GM23338 (cell line): ENCODE measurements at regions not wholly inside any gene's neighbourhood (a gene's known extent, or its start where the extent isn't known, plus 50 kb on each side); places are given as distances from the start of the nearest gene placed in this dataset.

Source experiments
- ATAC-seq: fragments of 200-7000 bp; cut with Tn5 transposase; 3 replicates; pipeline ENCODE4 v1.9.1; 2020
- DNase-seq: peaks from one replicate; pipeline ENCODE4 v3.0.0-alpha.2; 2015; ENCODE audit warnings: low spot score
- H2AFZ ChIP-seq: fragments of 200-600 bp; sonication (generic); 2 replicates; pipeline ENCODE4 v1.8.0; 2016; ENCODE audit warnings: antibody characterized with exemption, mild to moderate bottlenecking, moderate library complexity
- H3F3A ChIP-seq: fragments of 200-600 bp; sonication (generic); replicated peaks from 2 replicates; pipeline ENCODE4 v1.8.0; 2017; ENCODE audit warnings: antibody characterized with exemption, mixed run types, low read depth
- H3K27ac ChIP-seq: fragments of 200-600 bp; sonication (generic); 2 replicates; pipeline ENCODE4 v1.6.1; 2016; ENCODE audit warnings: low read depth
- H3K27me3 ChIP-seq: fragments of 200-600 bp; sonication (generic); 2 replicates; pipeline ENCODE4 v1.8.0; 2016; ENCODE audit warnings: mild to moderate bottlenecking, mixed run types, moderate library complexity; ENCODE audit not compliant: insufficient read depth
- H3K36me3 ChIP-seq: fragments of 200-600 bp; sonication (generic); 2 replicates; pipeline ENCODE4 v1.8.0; 2016; ENCODE audit warnings: mild to moderate bottlenecking; ENCODE audit not compliant: insufficient read depth
- H3K4me1 ChIP-seq: fragments of 200-600 bp; sonication (generic); 2 replicates; pipeline ENCODE4 v1.8.0; 2016; ENCODE audit warnings: mild to moderate bottlenecking, moderate library complexity; ENCODE audit not compliant: insufficient read depth
- H3K4me2 ChIP-seq: fragments of 200-600 bp; sonication (generic); 2 replicates; pipeline ENCODE4 v1.7.1; 2017; ENCODE audit warnings: mixed run types
- H3K4me3 ChIP-seq: fragments of 200-600 bp; sonication (generic); 2 replicates; pipeline ENCODE4 v1.6.1; 2016; ENCODE audit warnings: mixed run types
- H3K79me2 ChIP-seq: fragments of 200-600 bp; sonication (generic); replicated peaks from 2 replicates; pipeline ENCODE4 v1.8.0; 2017; ENCODE audit warnings: mild to moderate bottlenecking; ENCODE audit not compliant: insufficient read depth
- H3K9me2 ChIP-seq: fragments of 200-600 bp; sonication (generic); 2 replicates; pipeline ENCODE4 v1.8.0; 2017; ENCODE audit not compliant: insufficient read depth
- H4K20me1 ChIP-seq: fragments of 200-600 bp; sonication (generic); replicated peaks from 2 replicates; pipeline ENCODE4 v1.8.0; 2017; ENCODE audit warnings: mild to moderate bottlenecking; ENCODE audit not compliant: insufficient read depth
- H3K27ac Mint-ChIP-seq: 2 replicates; pipeline ENCODE4 v1.8.0; 2020; ENCODE audit warnings: inconsistent platforms, mild to moderate bottlenecking, moderate library complexity, mixed read lengths
- H3K27me3 Mint-ChIP-seq: 3 replicates; pipeline ENCODE4 v1.8.0; 2022; ENCODE audit warnings: low read depth, mild to moderate bottlenecking, moderate library complexity, mixed read lengths, inconsistent platforms; ENCODE audit not compliant: insufficient read depth, poor library complexity
- H3K36me3 Mint-ChIP-seq: 3 replicates; pipeline ENCODE4 v1.8.0; 2021; ENCODE audit warnings: low read depth, mild to moderate bottlenecking, inconsistent platforms, moderate library complexity, mixed read lengths
- H3K4me1 Mint-ChIP-seq: 3 replicates; pipeline ENCODE4 v1.8.0; 2020; ENCODE audit warnings: mild to moderate bottlenecking, inconsistent platforms, mixed read lengths
- H3K4me3 Mint-ChIP-seq: 3 replicates; pipeline ENCODE4 v1.8.0; 2021; ENCODE audit warnings: moderate library complexity, mild to moderate bottlenecking, inconsistent platforms, mixed read lengths
- H3K9me3 Mint-ChIP-seq: 3 replicates; pipeline ENCODE4 v1.8.0; 2020; ENCODE audit warnings: moderate library complexity, mild to moderate bottlenecking, inconsistent platforms, mixed read lengths
- CTCF ChIP-seq, 2 experiments: fragments of 200-600 bp in 1 of 2; sonication (generic) in 1 of 2; conservative IDR thresholded peaks; 2 replicates each; pipeline versions ENCODE4 v1.5.1 to v1.6.1; 2016 to 2017; ENCODE audit warnings: antibody characterized with exemption in 2 of 2, low read depth in 2 of 2, mild to moderate bottlenecking in 2 of 2, moderate library complexity in 1 of 2
- EZH2 ChIP-seq: fragments of 200-600 bp; sonication (generic); IDR thresholded peaks from one replicate; pipeline ENCODE4 v1.8.0; 2017; ENCODE audit warnings: antibody characterized with exemption, mild to moderate bottlenecking, low read depth; ENCODE audit not compliant: unreplicated experiment
- EZH2phosphoT487 ChIP-seq: fragments of 200-600 bp; sonication (generic); IDR thresholded peaks from one replicate; pipeline ENCODE4 v1.8.1; 2018; ENCODE audit warnings: antibody characterized with exemption; ENCODE audit not compliant: unreplicated experiment
- JUNB ChIP-seq: IDR thresholded peaks from one replicate; pipeline ENCODE4 v1.6.1; 2016; ENCODE audit warnings: antibody characterized with exemption; ENCODE audit not compliant: unreplicated experiment
- NANOG ChIP-seq: IDR thresholded peaks from 2 replicates; pipeline ENCODE4 v1.6.1; 2016; ENCODE audit warnings: antibody characterized with exemption, borderline replicate concordance
- POLR2AphosphoS5 ChIP-seq: IDR thresholded peaks from 2 replicates; pipeline ENCODE4 v1.6.1; 2016; ENCODE audit warnings: antibody characterized with exemption, low read depth
- REST ChIP-seq: IDR thresholded peaks from one replicate; pipeline ENCODE4 v1.6.1; 2018; ENCODE audit warnings: antibody characterized with exemption; ENCODE audit not compliant: unreplicated experiment
- STAT1 ChIP-seq: IDR thresholded peaks from one replicate; pipeline ENCODE4 v1.6.1; 2016; ENCODE audit warnings: antibody characterized with exemption; ENCODE audit not compliant: unreplicated experiment
- ZNF114 ChIP-seq: fragments of 250-450 bp; sonication (Bioruptor Pico); IDR thresholded peaks from 2 replicates; pipeline ENCODE4 v1.5.0; 2020; ENCODE audit warnings: mild to moderate bottlenecking, moderate library complexity
- ZNF462 ChIP-seq: fragments of 250-450 bp; sonication (Bioruptor Pico); IDR thresholded peaks from 2 replicates; pipeline ENCODE4 v1.5.0; 2020; ENCODE audit warnings: mild to moderate bottlenecking, moderate library complexity

GRCh38 chr17:22704674-22705073 lies 1012.4 kb downstream of the KCNJ18 start:
- H3K9me3 Mint-ChIP-seq = peaks cover 89% of the 10 kb centered on the region
- peaks cover 3% of the 10 kb centered on the region for H3K27me3 Mint-ChIP-seq
- H3K4me3 Mint-ChIP-seq = no peak overlapping the region
- no peaks in the 10 kb centered on the region for H3K79me2 ChIP-seq
- no peaks in the 10 kb centered on the region for H3K4me1 ChIP-seq
- H3K36me3 Mint-ChIP-seq = peaks cover 39% of the 10 kb centered on the region
- DNase-seq (no peak), ATAC-seq (no peak)
- H3K27ac ChIP-seq = no peak overlapping the region
- no peaks in the 10 kb centered on the region for H3K9me2 ChIP-seq
- H4K20me1 ChIP-seq = no peaks in the 10 kb centered on the region
- no peak overlapping the region for H3K27ac Mint-ChIP-seq
- no peaks in the 10 kb centered on the region for H3K27me3 ChIP-seq
- H3F3A ChIP-seq = no peaks in the 10 kb centered on the region
- no peak overlapping the region for H3K4me3 ChIP-seq
- H3K4me1 Mint-ChIP-seq = no peaks in the 10 kb centered on the region; the same call in 2 of the 3 replicates
- H3K36me3 ChIP-seq = no peaks in the 10 kb centered on the region
- no peak overlapping the region for H2AFZ ChIP-seq
- no peak overlapping the region for H3K4me2 ChIP-seq
- TF ChIP-seq EZH2 (no peak), EZH2phosphoT487 (no peak), POLR2AphosphoS5 (no peak), STAT1 (no peak), JUNB (no peak), ZNF114 (CRISPR knock-in tag) (no peak)

GRCh38 chr17:22707626-22708025 lies 1015.3 kb downstream of the KCNJ18 start:
- TF ChIP-seq ZNF462 (CRISPR knock-in tag) = no peak
- TF ChIP-seq EZH2phosphoT487 = no peak
- no peak for TF ChIP-seq STAT1
- TF ChIP-seq CTCF (conservative IDR thresholded peaks at IDR 0.05; ENCODE audit: low read depth in 2 of 2) = no peak
- no peak for TF ChIP-seq REST
- no peak for TF ChIP-seq NANOG
- TF ChIP-seq ZNF114 (CRISPR knock-in tag) = no peak
- TF ChIP-seq POLR2AphosphoS5 = no peak
- H3K79me2 ChIP-seq = no peaks in the 10 kb centered on the region
- no peaks in the 10 kb centered on the region; the same call in 2 of the 3 replicates for H3K4me1 Mint-ChIP-seq

More at GRCh38 chr17:22707626-22708025, 1015.3 kb downstream of the KCNJ18 start:
- Histone ChIP-seq H3K4me1 (no peaks in the 10 kb centered on the region), H2AFZ (no peak overlapping the region), H3K27ac (no peak overlapping the region), H3F3A (no peaks in the 10 kb centered on the region), H3K36me3 (no peaks in the 10 kb centered on the region), H3K4me2 (no peak overlapping the region), H4K20me1 (no peaks in the 10 kb centered on the region), H3K9me2 (no peaks in the 10 kb centered on the region), H3K4me3 (no peak overlapping the region), H3K27me3 (no peaks in the 10 kb centered on the region)
- ATAC-seq = no peak
- DNase-seq = no peak
- Mint-ChIP-seq H3K9me3 (peaks cover 93% of the 10 kb centered on the region), H3K27ac (no peak overlapping the region), H3K4me3 (no peak overlapping the region), H3K27me3 (peaks cover 12% of the 10 kb centered on the region), H3K36me3 (peaks cover 54% of the 10 kb centered on the region)
